GM12865 (cell line): ENCODE measurements at regions not wholly inside any gene's neighbourhood (a gene's known extent, or its start where the extent isn't known, plus 50 kb on each side); places are given as distances from the start of the nearest gene placed in this dataset.

Experiments
- DNase-seq: peaks from one replicate; pipeline ENCODE4 v3.0.0; 2010; ENCODE audit warnings: low read depth
- H3K4me3 ChIP-seq: 2 replicates; pipeline ENCODE4 v1.5.1; 2011; ENCODE audit warnings: mild to moderate bottlenecking, low read depth, low read length, control low read depth
- CTCF ChIP-seq: IDR thresholded peaks from 2 replicates; pipeline ENCODE4 v1.5.1; 2011; ENCODE audit warnings: low read length, control low read depth, low read depth, inconsistent platforms; ENCODE audit not compliant: insufficient read depth; ENCODE audit errors: missing control alignments

DNA sequence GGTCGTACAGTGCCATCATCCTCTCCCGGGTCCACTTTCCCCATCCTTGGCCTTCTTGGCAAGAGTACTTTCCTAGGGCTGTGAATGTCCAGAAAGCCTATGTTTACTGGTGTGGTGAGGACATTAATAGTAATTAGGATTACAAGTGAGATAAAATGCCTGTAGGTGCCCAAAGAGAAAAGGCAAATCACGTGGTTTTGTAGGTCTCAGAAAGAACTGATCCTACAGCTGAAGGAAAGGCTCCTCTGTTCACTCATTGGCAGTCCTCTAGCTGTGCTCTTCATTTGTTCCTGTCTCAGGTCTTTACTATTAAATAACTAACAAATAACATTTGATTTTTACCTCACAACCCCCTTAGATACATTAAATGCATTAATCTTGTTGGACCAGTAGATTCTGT is 220.1 kb upstream of the CBLB start:
- H3K4me3 ChIP-seq: no peak overlapping the region
- no peak for TF ChIP-seq CTCF
- no peak for DNase-seq

GRCh38 chr3:106089806-106090205 is 221.0 kb upstream of the CBLB start:
- DNase-seq: no peak
- no peak for TF ChIP-seq CTCF

DNA sequence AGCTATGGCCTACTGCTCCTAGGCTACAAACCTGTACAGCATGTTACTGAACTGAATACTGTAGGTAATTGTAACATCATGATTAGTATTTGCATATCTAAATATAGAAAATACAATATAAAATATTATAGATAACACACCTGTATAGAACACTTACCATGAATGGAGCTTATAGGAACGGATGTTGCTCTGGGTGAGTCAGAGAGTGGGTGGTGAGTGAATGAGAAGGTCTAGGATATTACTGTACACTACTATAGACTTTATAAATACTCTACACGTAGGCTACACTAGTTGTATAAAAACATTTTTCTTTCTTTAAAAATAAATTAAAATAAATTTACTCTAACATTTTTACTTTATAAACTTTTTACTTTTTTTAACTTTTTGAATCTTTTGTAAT is 224.0 kb upstream of the CBLB start:
- no peak for DNase-seq
- TF ChIP-seq CTCF: no peak
- H3K4me3 ChIP-seq: no peak overlapping the region

More at GRCh38 chr3:106089806-106090205, 221.0 kb upstream of the CBLB start:
- no peak overlapping the region for H3K4me3 ChIP-seq

DNA sequence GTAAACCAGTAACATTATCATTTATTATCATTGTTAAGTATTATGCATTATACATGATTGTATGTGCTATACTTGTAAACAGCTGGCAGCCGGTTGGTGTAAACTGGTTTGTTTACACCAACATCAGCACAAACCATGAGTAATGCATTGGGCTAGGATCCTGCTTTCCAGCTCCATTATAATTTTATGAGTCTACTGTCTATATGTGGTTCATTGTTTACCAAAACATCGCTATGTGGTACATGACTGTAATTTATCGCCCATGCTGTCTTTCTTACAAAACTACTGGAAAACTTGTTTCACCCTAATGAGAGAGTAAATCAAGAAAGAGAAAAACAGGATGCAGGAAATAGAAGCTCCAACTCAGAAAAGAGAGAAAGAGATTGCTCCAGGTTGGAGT is 224.8 kb upstream of the CBLB start:
- TF ChIP-seq CTCF: no peak
- H3K4me3 ChIP-seq: no peak overlapping the region
- no peak for DNase-seq

DNA sequence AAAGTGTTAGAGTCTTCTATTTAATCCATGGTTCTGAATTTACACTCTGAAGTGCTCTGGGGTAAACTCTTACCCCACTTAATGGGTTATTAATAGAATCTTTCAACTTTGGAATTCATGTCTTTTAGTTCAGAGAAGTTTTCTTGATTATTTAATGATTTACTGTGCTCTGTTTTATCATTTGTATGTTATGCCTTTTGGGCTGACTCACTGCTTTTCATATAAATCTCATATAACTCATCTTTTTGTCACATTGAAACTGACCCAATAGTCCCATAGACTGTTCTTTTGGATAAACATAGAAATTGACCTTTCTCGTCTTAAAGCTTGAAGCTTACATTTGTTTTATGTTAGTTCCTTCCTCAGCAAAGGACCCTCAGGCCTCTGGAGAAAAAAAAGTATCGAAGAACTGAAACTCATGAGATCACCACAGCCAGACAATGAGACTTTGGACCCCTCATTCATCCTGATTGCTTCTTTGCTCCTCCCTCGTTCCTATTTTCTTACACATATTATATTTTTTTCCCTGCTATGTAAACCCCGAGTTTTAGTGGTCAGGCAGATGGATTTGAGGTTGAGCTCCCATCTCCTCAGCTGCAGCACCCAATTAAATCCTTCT is 229.1 kb upstream of the CBLB start:
- TF ChIP-seq CTCF: no peak
- H3K4me3 ChIP-seq: no peak overlapping the region
- DNase-seq: no peak

- no peak for DNase-seq
- TF ChIP-seq CTCF: no peak
- H3K4me3 ChIP-seq: no peak overlapping the region
These were observed 234.6 kb upstream of the CBLB start for GRCh38 chr3:106103383-106103782.

DNA sequence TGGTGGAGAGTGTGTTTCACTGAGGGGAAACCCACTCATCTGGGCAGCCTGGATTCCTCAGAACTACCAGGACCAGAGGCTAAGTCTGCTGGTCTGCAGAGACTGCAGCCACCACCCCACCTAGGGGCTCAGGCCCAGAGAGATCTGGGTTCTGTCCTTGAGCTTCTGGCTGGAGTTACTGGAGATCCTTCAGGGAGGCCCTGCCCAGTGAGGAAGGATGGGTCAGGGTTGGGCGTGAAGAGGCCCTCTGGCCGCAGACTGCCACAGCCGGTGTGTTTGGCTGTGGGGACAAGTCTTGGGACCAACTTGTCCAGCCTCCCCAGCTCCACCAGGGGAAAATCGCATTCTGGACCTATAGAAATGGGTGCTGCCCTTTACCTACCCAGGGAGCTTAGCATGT is 235.3 kb upstream of the CBLB start:
- no peak overlapping the region for H3K4me3 ChIP-seq
- no peak for TF ChIP-seq CTCF
- DNase-seq: no peak
